KMS-11 (cell line): ENCODE measurements at regions not wholly inside any gene's neighbourhood (a gene's known extent, or its start where the extent isn't known, plus 50 kb on each side); places are given as distances from the start of the nearest gene placed in this dataset.

Source experiments
- H2AFZ ChIP-seq: fragments of 200-600 bp; sonication (generic); 2 replicates; pipeline ENCODE4 v1.6.1; 2016; ENCODE audit warnings: antibody characterized with exemption, mixed run types, low read depth
- H3K27ac ChIP-seq: fragments of 200-600 bp; sonication (generic); 2 replicates; pipeline ENCODE4 v1.6.1; 2016; ENCODE audit warnings: mild to moderate bottlenecking, mixed run types
- H3K27me3 ChIP-seq: fragments of 200-600 bp; sonication (generic); 2 replicates; pipeline ENCODE4 v1.6.1; 2017; ENCODE audit warnings: mild to moderate bottlenecking, low read depth, mixed run types, moderate library complexity; ENCODE audit not compliant: insufficient read depth
- H3K36me3 ChIP-seq: fragments of 200-600 bp; sonication (generic); 2 replicates; pipeline ENCODE4 v1.6.1; 2017; ENCODE audit warnings: mild to moderate bottlenecking, mixed run types; ENCODE audit not compliant: insufficient read depth
- H3K4me1 ChIP-seq: fragments of 200-600 bp; sonication (generic); 2 replicates; pipeline ENCODE4 v1.6.1; 2016; ENCODE audit warnings: mild to moderate bottlenecking, low read depth, mixed run types; ENCODE audit not compliant: poor library complexity, severe bottlenecking
- H3K4me2 ChIP-seq: fragments of 200-600 bp; sonication (generic); 2 replicates; pipeline ENCODE4 v1.7.0; 2016; ENCODE audit warnings: mild to moderate bottlenecking, mixed run types
- H3K4me3 ChIP-seq: fragments of 200-600 bp; sonication (generic); IDR thresholded peaks from 2 replicates; pipeline ENCODE4 v1.6.1; 2017; ENCODE audit warnings: low read depth, low read length, mixed read lengths; ENCODE audit not compliant: insufficient read depth
- H3K79me2 ChIP-seq: fragments of 200-600 bp; sonication (generic); 2 replicates; pipeline ENCODE4 v1.6.1; 2016; ENCODE audit warnings: low read depth, mixed run types; ENCODE audit not compliant: insufficient read depth
- H3K9ac ChIP-seq: fragments of 200-600 bp; sonication (generic); 2 replicates; pipeline ENCODE4 v1.6.1; 2016; ENCODE audit warnings: mild to moderate bottlenecking, mixed run types
- H4K20me1 ChIP-seq: fragments of 200-600 bp; sonication (generic); 2 replicates; pipeline ENCODE4 v1.6.1; 2016; ENCODE audit warnings: mild to moderate bottlenecking, mixed run types; ENCODE audit not compliant: insufficient read depth
- CTCF ChIP-seq: fragments of 200-600 bp; sonication (generic); conservative IDR thresholded peaks from 2 replicates; pipeline ENCODE4 v1.6.1; 2017; ENCODE audit warnings: low read depth, mild to moderate bottlenecking, antibody characterized with exemption, low read length, moderate library complexity, mixed read lengths

GRCh38 chr13:88314496-88314895 is 643.3 kb downstream of the SLITRK5 start:
- no peak overlapping the region for H3K4me2 ChIP-seq

GRCh38 chr13:88329066-88329465 is 657.9 kb downstream of the SLITRK5 start:
- no peak overlapping the region for H3K4me2 ChIP-seq
- no peak overlapping the region for H2AFZ ChIP-seq
- no peaks in the 10 kb centered on the region for H3K79me2 ChIP-seq
- H3K4me3 ChIP-seq = no peak overlapping the region
- no peaks in the 10 kb centered on the region for H4K20me1 ChIP-seq
- H3K27me3 ChIP-seq = no peaks in the 10 kb centered on the region
- no peak for TF ChIP-seq CTCF
- no peak overlapping the region for H3K27ac ChIP-seq
- no peak overlapping the region for H3K9ac ChIP-seq
- H3K4me1 ChIP-seq = peaks cover 6% of the 10 kb centered on the region
- no peaks in the 10 kb centered on the region for H3K36me3 ChIP-seq

More at GRCh38 chr13:88314496-88314895, 643.3 kb downstream of the SLITRK5 start:
- no peaks in the 10 kb centered on the region for H3K36me3 ChIP-seq
- H3K27me3 ChIP-seq = no peaks in the 10 kb centered on the region
- H2AFZ ChIP-seq = no peak overlapping the region
- H4K20me1 ChIP-seq = no peaks in the 10 kb centered on the region
- no peaks in the 10 kb centered on the region for H3K4me1 ChIP-seq
- no peak overlapping the region for H3K4me3 ChIP-seq
- H3K9ac ChIP-seq = no peak overlapping the region
- H3K27ac ChIP-seq = no peak overlapping the region
- no peak for TF ChIP-seq CTCF
- no peaks in the 10 kb centered on the region for H3K79me2 ChIP-seq

GRCh38 chr13:88339271-88339741 is 668.1 kb downstream of the SLITRK5 start:
- TF ChIP-seq CTCF = no peak
- Histone ChIP-seq H2AFZ (no peak overlapping the region), H3K4me3 (no peak overlapping the region), H3K79me2 (no peaks in the 10 kb centered on the region), H4K20me1 (no peaks in the 10 kb centered on the region), H3K4me1 (no peaks in the 10 kb centered on the region), H3K27me3 (no peaks in the 10 kb centered on the region), H3K9ac (no peak overlapping the region), H3K4me2 (no peak overlapping the region), H3K27ac (no peak overlapping the region), H3K36me3 (no peaks in the 10 kb centered on the region)

- Histone ChIP-seq H4K20me1 (no peaks in the 10 kb centered on the region), H3K27me3 (no peaks in the 10 kb centered on the region), H3K27ac (no peak overlapping the region), H2AFZ (no peak overlapping the region), H3K79me2 (no peaks in the 10 kb centered on the region), H3K9ac (no peak overlapping the region), H3K4me2 (no peak overlapping the region), H3K4me3 (no peak overlapping the region), H3K4me1 (no peaks in the 10 kb centered on the region), H3K36me3 (no peaks in the 10 kb centered on the region)
- no peak for TF ChIP-seq CTCF
These were observed 674.1 kb downstream of the SLITRK5 start for GRCh38 chr13:88345171-88345847.
